Ovary (tissue), 3 donors: ENCODE measurements at regions not wholly inside any gene's neighbourhood (a gene's known extent, or its start where the extent isn't known, plus 50 kb on each side); places are given as distances from the start of the nearest gene placed in this dataset.

Source experiments
- EP300 ChIP-seq: sonication (generic); formaldehyde crosslinking; IDR thresholded peaks from one replicate; pipeline ENCODE4 v1.6.1; 2017; ENCODE audit warnings: antibody characterized with exemption
- POLR2A ChIP-seq: fragments of 450-650 bp; IDR thresholded peaks from one replicate; pipeline ENCODE4 v1.6.1; 2017; ENCODE audit warnings: antibody characterized with exemption, mild to moderate bottlenecking, moderate library complexity
- TF ChIP-seq, protein P1 (sequence below), 3 donors: fragments of 450-650 bp in 2 of 3; fragments of 200-600 bp in 1 of 3; IDR thresholded peaks; one replicate each; pipeline versions ENCODE4 v1.5.1 to v1.8.0; 2016 to 2022; ENCODE audit warnings: antibody characterized with exemption in 3 of 3, mild to moderate bottlenecking in 1 of 3
- donor health status: DM: no; HTN: no; CAD: no.

DNA sequence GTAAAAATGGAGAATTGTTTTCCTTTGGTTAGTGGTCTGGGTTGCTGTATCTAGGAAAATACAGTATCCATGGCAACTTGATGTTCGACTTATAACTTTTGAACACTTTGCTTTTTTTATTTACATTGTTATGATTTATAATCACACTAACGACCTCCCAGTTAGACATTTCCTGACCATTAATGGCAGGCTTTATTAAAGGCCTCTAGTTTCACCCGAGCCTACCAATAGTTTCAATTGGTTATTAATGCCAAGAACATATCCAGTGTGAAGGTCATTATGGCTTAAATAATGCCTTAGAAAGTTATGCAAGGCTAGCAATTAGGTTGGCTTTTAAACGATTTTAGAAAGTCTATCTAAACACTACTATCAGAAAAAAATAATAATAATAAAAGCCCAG is 452.0 kb downstream of the DMRTA1 start:
- TF ChIP-seq, protein P1, sequence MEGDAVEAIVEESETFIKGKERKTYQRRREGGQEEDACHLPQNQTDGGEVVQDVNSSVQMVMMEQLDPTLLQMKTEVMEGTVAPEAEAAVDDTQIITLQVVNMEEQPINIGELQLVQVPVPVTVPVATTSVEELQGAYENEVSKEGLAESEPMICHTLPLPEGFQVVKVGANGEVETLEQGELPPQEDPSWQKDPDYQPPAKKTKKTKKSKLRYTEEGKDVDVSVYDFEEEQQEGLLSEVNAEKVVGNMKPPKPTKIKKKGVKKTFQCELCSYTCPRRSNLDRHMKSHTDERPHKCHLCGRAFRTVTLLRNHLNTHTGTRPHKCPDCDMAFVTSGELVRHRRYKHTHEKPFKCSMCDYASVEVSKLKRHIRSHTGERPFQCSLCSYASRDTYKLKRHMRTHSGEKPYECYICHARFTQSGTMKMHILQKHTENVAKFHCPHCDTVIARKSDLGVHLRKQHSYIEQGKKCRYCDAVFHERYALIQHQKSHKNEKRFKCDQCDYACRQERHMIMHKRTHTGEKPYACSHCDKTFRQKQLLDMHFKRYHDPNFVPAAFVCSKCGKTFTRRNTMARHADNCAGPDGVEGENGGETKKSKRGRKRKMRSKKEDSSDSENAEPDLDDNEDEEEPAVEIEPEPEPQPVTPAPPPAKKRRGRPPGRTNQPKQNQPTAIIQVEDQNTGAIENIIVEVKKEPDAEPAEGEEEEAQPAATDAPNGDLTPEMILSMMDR (IDR thresholded peaks at IDR 0.05): no peak
- TF ChIP-seq POLR2A (no peak), EP300 (no peak)
